Iris pigment epithelial cell (primary cell): ENCODE measurements at regions not wholly inside any gene's neighbourhood (a gene's known extent, or its start where the extent isn't known, plus 50 kb on each side); places are given as distances from the start of the nearest gene placed in this dataset.
A peak's percentile ranks its signal among the peaks of the same experiment; 100 is the strongest.
"Not testable (repeated sequence)": the region's sequence is repeated elsewhere in the genome, so short reads cannot be mapped to it uniquely, and the experiment has no call there.

Experiments used
- DNase-seq: peaks from one replicate; pipeline ENCODE4 v3.0.0-alpha.2; 2011; ENCODE audit warnings: low read depth

GRCh38 chr9:74001382-74001781 lies 495.8 kb upstream of the RORB start:
- peak; percentile 47 for DNase-seq

GRCh38 chr9:74006935-74007334 lies 490.2 kb upstream of the RORB start:
- peak; percentile 52 for DNase-seq

GRCh38 chr9:74007833-74008232 lies 489.3 kb upstream of the RORB start:
- no peak for DNase-seq

GRCh38 chr9:74016004-74016403 lies 481.1 kb upstream of the RORB start:
- no peak for DNase-seq

- DNase-seq, result peak; percentile 97
These were observed 471.7 kb upstream of the RORB start for GRCh38 chr9:74025402-74025925.

GRCh38 chr9:74032421-74032820 lies 464.7 kb upstream of the RORB start:
- DNase-seq, result no peak

GRCh38 chr9:74035786-74036185 lies 461.3 kb upstream of the RORB start:
- DNase-seq, result peak; percentile 14

GRCh38 chr9:74036549-74037231 lies 460.4 kb upstream of the RORB start:
- peak; percentile 19 for DNase-seq

GRCh38 chr9:74037274-74037673 lies 459.9 kb upstream of the RORB start:
- DNase-seq, result no peak

- no peak for DNase-seq
These were observed 455.5 kb upstream of the RORB start for GRCh38 chr9:74041588-74041987.

- DNase-seq, result no peak
These were observed 452.3 kb upstream of the RORB start for GRCh38 chr9:74044844-74045243.

- no peak for DNase-seq
These were observed 441.1 kb upstream of the RORB start for GRCh38 chr9:74056023-74056422.

- not testable (repeated sequence) for DNase-seq
These were observed 440.1 kb upstream of the RORB start for GRCh38 chr9:74057051-74057450.

- no peak for DNase-seq
These were observed 432.4 kb upstream of the RORB start for GRCh38 chr9:74064702-74065101.

GRCh38 chr9:74066128-74066527 lies 431.0 kb upstream of the RORB start:
- no peak for DNase-seq

- DNase-seq, result no peak
These were observed 430.5 kb upstream of the RORB start for GRCh38 chr9:74066605-74067004.

- no peak for DNase-seq
These were observed 425.6 kb upstream of the RORB start for GRCh38 chr9:74071502-74071901.

- DNase-seq, result no peak
These were observed 423.2 kb upstream of the RORB start for GRCh38 chr9:74073897-74074296.

GRCh38 chr9:74078647-74079046 lies 418.5 kb upstream of the RORB start:
- DNase-seq, result peak; percentile 91

GRCh38 chr9:74080652-74081051 lies 416.5 kb upstream of the RORB start:
- DNase-seq, result not testable (repeated sequence)

GRCh38 chr9:74083681-74084433 lies 413.3 kb upstream of the RORB start:
- no peak for DNase-seq

GRCh38 chr9:74085384-74086037 lies 411.6 kb upstream of the RORB start:
- DNase-seq, result not testable (repeated sequence)

- not testable (repeated sequence) for DNase-seq
These were observed 406.2 kb upstream of the RORB start for GRCh38 chr9:74090921-74091320.
